ENCODE measurements at regions not wholly inside any gene's neighbourhood (a gene's known extent, or its start where the extent isn't known, plus 50 kb on each side); places are given as distances from the start of the nearest gene placed in this dataset.

- H3K4me1 ChIP-seq (ENCODE audit: insufficient read depth, low read length), result no peaks in the 10 kb centered on the region
- H3K36me3 ChIP-seq (ENCODE audit: insufficient read depth, low read length), result no peaks in the 10 kb centered on the region
- no peaks in the 10 kb centered on the region for H3K9me3 ChIP-seq (ENCODE audit: control insufficient read depth in 1 of 2, insufficient read depth in 1 of 2, low read length in 2 of 2)
- no peak for ATAC-seq (ENCODE audit: poor library complexity)
- no peak for DNase-seq
- no peak overlapping the region for H3K27ac ChIP-seq (ENCODE audit: low read depth in 1 of 2, low read length in 2 of 2)
- no peaks in the 10 kb centered on the region for H3K9me3 Mint-ChIP-seq
- TF ChIP-seq CTCF (IDR thresholded peaks at IDR 0.05), result no peak
- no peak overlapping the region for H3K4me3 ChIP-seq (ENCODE audit: low read length)
- no peak overlapping the region for H3K27ac Mint-ChIP-seq
- ChIA-PET CTCF (no interaction called here), POLR2A (no interaction called here)
- intact Hi-C loops (cut with DNase I, micrococcal nuclease), result no loop called here
- peaks cover 21% of the 10 kb centered on the region for H3K27me3 Mint-ChIP-seq
- no peaks in the 10 kb centered on the region for H3K36me3 Mint-ChIP-seq (ENCODE audit: low read depth)
- H3K4me1 Mint-ChIP-seq (ENCODE audit: low read depth), result no peaks in the 10 kb centered on the region
- no peak overlapping the region for H3K4me3 Mint-ChIP-seq
- H3K27me3 ChIP-seq (ENCODE audit: control insufficient read depth in 1 of 2, insufficient read depth in 2 of 2, low read length in 2 of 2), result peaks cover 5 to 12% of the 10 kb centered on the region in 2 experiments
Observed at GRCh38 chr1:95311762-95312161, 77.8 kb downstream of the RWDD3 start.

GRCh38 chr1:95312181-95312580, 78.2 kb downstream of the RWDD3 start:
- Mint-ChIP-seq H3K36me3 (ENCODE audit: low read depth) (no peaks in the 10 kb centered on the region), H3K27me3 (peaks cover 20% of the 10 kb centered on the region), H3K4me3 (no peak overlapping the region), H3K27ac (no peak overlapping the region), H3K4me1 (ENCODE audit: low read depth) (no peaks in the 10 kb centered on the region), H3K9me3 (no peaks in the 10 kb centered on the region)
- Histone ChIP-seq H3K27me3 (ENCODE audit: control insufficient read depth in 1 of 2, insufficient read depth in 2 of 2, low read length in 2 of 2) (peaks cover 5 to 12% of the 10 kb centered on the region in 2 experiments), H3K9me3 (ENCODE audit: control insufficient read depth in 1 of 2, insufficient read depth in 1 of 2, low read length in 2 of 2) (no peaks in the 10 kb centered on the region), H3K27ac (ENCODE audit: low read depth in 1 of 2, low read length in 2 of 2) (no peak overlapping the region), H3K4me3 (ENCODE audit: low read length) (no peak overlapping the region), H3K36me3 (ENCODE audit: insufficient read depth, low read length) (no peaks in the 10 kb centered on the region), H3K4me1 (ENCODE audit: insufficient read depth, low read length) (no peaks in the 10 kb centered on the region)
- CTCF ChIA-PET, result no interaction called here
- ATAC-seq (ENCODE audit: poor library complexity) (no peak), DNase-seq (no peak)
- no peak for TF ChIP-seq CTCF (IDR thresholded peaks at IDR 0.05)
- POLR2A ChIA-PET, result no interaction called here
- intact Hi-C loops (cut with DNase I, micrococcal nuclease), result no loop called here

DNA sequence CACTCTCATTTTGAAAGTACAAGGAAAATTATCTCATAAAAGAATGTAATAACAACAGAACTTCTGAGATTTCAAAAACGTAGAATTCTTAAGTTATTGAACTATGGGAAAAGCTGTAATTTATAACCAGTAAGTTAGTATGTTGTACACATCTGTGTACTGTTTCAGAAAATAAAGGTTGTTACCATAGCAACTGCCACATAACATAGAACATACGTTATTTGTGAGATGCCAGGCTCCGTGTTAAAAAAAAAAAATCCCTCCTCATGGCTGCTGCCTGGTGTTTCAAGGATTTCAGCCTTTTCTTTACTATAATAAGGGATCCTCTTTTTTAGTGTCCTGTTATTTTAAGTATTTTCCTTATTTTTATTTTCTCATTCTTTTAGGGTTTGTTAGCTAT, 79.5 kb downstream of the RWDD3 start:
- H3K27ac Mint-ChIP-seq, result no peak overlapping the region
- no peaks in the 10 kb centered on the region for H3K4me1 Mint-ChIP-seq (ENCODE audit: low read depth)
- no peak overlapping the region for H3K27ac ChIP-seq (ENCODE audit: low read depth in 1 of 2, low read length in 2 of 2)
- ChIA-PET POLR2A (no interaction called here), CTCF (no interaction called here)
- peaks cover 0 to under 1% of the 10 kb centered on the region in 2 experiments for H3K27me3 ChIP-seq (ENCODE audit: control insufficient read depth in 1 of 2, insufficient read depth in 2 of 2, low read length in 2 of 2)
- no peaks in the 10 kb centered on the region for H3K9me3 ChIP-seq (ENCODE audit: control insufficient read depth in 1 of 2, insufficient read depth in 1 of 2, low read length in 2 of 2)
- H3K36me3 ChIP-seq (ENCODE audit: insufficient read depth, low read length), result no peaks in the 10 kb centered on the region
- DNase-seq (no peak), ATAC-seq (ENCODE audit: poor library complexity) (no peak)
- intact Hi-C loops (cut with DNase I, micrococcal nuclease), result no loop called here
- H3K4me3 Mint-ChIP-seq, result no peak overlapping the region
- no peaks in the 10 kb centered on the region for H3K4me1 ChIP-seq (ENCODE audit: insufficient read depth, low read length)
- no peak for TF ChIP-seq CTCF (IDR thresholded peaks at IDR 0.05)
- H3K4me3 ChIP-seq (ENCODE audit: low read length), result no peak overlapping the region
- H3K9me3 Mint-ChIP-seq, result no peaks in the 10 kb centered on the region
- peaks cover 18% of the 10 kb centered on the region for H3K27me3 Mint-ChIP-seq
- no peaks in the 10 kb centered on the region for H3K36me3 Mint-ChIP-seq (ENCODE audit: low read depth)
